Fibroblast of villous mesenchyme (primary cell): ENCODE measurements at regions not wholly inside any gene's neighbourhood (a gene's known extent, or its start where the extent isn't known, plus 50 kb on each side); places are given as distances from the start of the nearest gene placed in this dataset.
A peak's percentile ranks its signal among the peaks of the same experiment; 100 is the strongest.

Source experiments
- DNase-seq: peaks from one replicate; pipeline ENCODE4 v3.0.0-alpha.2; 2010; ENCODE audit warnings: low read depth
- H3K4me3 ChIP-seq: 2 replicates; pipeline ENCODE4 v1.5.1; 2011; ENCODE audit warnings: low read depth, mild to moderate bottlenecking, low read length
- TF ChIP-seq, protein P1 (sequence below): IDR thresholded peaks from 2 replicates; pipeline ENCODE4 v1.5.1; 2012; ENCODE audit warnings: low read depth, mild to moderate bottlenecking, low read length; ENCODE audit not compliant: insufficient read depth

DNA sequence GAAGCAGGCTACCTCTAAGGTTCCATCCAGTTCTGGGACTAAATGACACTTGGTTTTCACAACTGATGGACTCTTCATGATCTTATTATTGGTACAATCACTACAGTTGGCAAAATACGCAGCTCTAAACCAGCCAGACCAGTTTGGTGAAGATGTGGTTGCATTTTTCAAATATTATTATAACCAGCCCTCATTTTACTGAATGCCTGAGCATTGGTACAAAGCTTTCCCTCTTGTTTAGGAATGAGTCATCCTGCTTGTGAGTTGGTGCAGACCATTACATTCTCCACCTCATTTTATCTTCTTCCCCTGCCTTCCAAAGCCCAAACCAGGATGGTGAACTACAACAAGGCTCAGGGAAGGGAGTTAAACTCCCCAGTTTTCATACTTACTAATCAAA lies 223.1 kb downstream of the KDR start:
- H3K4me3 ChIP-seq: no peak overlapping the region
- TF ChIP-seq, protein P1, sequence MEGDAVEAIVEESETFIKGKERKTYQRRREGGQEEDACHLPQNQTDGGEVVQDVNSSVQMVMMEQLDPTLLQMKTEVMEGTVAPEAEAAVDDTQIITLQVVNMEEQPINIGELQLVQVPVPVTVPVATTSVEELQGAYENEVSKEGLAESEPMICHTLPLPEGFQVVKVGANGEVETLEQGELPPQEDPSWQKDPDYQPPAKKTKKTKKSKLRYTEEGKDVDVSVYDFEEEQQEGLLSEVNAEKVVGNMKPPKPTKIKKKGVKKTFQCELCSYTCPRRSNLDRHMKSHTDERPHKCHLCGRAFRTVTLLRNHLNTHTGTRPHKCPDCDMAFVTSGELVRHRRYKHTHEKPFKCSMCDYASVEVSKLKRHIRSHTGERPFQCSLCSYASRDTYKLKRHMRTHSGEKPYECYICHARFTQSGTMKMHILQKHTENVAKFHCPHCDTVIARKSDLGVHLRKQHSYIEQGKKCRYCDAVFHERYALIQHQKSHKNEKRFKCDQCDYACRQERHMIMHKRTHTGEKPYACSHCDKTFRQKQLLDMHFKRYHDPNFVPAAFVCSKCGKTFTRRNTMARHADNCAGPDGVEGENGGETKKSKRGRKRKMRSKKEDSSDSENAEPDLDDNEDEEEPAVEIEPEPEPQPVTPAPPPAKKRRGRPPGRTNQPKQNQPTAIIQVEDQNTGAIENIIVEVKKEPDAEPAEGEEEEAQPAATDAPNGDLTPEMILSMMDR: no peak
- no peak for DNase-seq

DNA sequence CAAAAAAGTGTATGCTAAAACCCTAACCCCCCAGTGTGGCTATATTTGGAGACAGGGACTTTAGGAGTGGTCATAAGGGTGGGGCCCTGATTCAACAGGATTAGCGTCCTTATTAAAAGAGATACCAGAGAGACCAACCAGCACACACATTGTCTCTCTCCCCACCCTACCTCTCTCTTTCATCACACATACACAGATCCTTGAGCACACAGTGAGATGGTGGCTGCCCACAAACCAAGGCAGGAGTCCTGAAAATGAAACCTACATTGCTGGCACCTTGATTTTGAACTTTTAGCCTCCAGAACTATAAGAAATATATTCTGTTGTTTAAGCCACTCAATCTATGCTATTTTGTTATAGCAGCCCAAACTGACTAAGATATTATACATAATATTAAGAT lies 224.2 kb downstream of the KDR start:
- DNase-seq: no peak
- no peak overlapping the region for H3K4me3 ChIP-seq
- TF ChIP-seq, protein P1: no peak

DNA sequence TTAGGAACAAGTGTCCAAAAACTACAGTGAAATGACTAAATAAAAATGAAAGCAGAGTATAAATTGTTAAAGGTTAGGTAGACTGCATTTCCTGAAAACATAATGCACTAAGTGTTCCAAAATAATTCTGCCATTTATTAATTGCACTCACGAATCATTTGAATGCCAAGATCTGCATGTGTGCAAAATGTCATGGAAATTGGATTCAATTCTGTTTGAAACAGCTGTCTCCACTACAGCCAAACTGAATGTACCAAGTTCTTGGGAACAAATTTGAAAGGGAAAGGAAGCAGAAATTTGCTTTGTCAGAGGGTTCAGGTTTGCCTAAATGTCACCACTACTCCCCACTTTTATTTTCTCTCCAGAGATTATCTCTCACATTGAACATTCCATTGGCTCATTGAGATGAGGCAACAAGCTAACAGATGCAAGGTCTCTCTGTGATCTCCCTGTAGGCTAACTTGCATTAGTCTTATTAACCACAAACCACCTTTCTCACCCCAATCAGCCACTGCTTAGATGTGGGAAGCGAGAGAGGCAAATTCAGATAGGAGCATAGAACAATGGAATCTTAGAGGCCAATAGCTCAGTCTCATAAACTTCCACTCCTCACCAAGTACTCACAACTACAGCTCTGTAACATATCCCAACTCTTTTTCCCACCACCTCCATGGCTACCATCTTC lies 226.6 kb downstream of the KDR start:
- TF ChIP-seq, protein P1: no peak
- DNase-seq: no peak
- H3K4me3 ChIP-seq: no peak overlapping the region

DNA sequence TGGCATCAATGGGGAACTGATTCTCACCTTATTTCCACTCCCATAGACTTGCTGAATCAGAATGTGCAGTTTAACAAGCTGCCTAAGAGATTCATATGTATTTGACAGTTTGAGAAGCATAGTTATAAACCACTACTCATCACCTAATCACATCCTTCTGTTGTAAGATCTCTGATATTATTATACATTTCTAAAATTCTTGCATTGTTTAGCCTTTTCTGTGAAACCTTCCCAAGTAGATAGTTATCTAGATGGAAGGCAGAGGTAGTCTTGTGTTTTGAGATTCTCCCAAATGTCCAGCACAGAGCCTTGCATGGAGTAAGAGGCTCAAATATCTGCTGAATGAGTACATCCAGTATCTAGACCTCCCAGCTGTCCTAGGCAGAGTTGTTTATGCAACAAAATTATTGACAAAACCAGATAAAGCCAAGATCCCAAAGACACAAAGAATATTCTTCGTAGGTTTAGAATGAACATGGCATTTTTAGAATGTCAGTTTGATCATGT lies 227.3 kb downstream of the KDR start:
- TF ChIP-seq, protein P1: no peak
- no peak overlapping the region for H3K4me3 ChIP-seq
- DNase-seq: peak; percentile 20

GRCh38 chr4:54897590-54897989 lies 227.8 kb downstream of the KDR start:
- no peak for DNase-seq
- TF ChIP-seq, protein P1: no peak
- H3K4me3 ChIP-seq: no peak overlapping the region

DNA sequence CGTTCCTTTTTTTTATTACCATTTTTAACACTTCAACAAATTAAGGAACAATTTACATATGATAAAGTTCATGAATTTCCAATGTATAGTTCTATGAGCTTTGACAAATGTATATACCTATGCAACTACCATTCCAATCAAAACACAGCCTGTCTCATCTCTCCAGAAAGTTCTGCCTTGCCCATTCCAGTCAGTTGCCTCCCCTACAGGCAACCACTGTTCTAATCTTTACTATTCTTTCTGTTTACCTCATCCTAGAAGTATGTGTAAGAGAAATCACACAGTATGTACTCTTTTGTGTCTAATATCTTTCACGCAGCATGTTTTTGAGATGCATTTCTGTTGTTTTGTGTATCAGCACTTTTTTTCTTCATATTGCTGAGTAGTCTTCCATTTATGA lies 224.9 kb downstream of the KIT start:
- no peak overlapping the region for H3K4me3 ChIP-seq
- TF ChIP-seq, protein P1: no peak
- no peak for DNase-seq

DNA sequence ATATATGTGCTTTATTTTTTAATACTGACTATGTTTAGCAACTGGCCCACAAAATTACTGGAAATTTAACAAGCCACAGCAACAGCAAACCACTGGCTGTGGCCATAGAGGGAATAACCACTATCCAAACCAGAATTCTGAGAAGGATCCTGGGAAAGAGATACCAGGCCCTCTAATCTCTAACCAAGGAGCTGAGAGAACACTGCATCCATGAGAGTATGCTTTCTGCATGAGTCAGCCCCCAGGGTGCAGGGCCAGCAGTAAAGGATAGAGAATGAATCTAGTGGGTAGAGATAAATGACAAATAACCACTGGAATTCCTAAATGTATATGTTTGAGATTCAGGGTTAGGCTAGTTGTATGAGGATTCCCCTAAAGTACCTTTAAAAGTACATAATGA lies 221.8 kb downstream of the KIT start:
- H3K4me3 ChIP-seq: no peak overlapping the region
- TF ChIP-seq, protein P1: no peak
- DNase-seq: peak; percentile 62
